ENCODE measurements at regions not wholly inside any gene's neighbourhood (a gene's known extent, or its start where the extent isn't known, plus 50 kb on each side); places are given as distances from the start of the nearest gene placed in this dataset.

GRCh38 chr4:163816494-163816893 lies 322.0 kb downstream of the TMA16 start:
- no peaks in the 10 kb centered on the region for H3K9me3 ChIP-seq
- H3K27me3 ChIP-seq (replicated peaks; ENCODE audit: insufficient read depth): no peaks in the 10 kb centered on the region
- TF ChIP-seq CTCF (IDR thresholded peaks at IDR 0.05): no peak
- no peak overlapping the region for H3K4me3 ChIP-seq
- DNase-seq (ENCODE audit: low spot score): no peak
- no peak overlapping the region for H3K27ac ChIP-seq
- no peaks in the 10 kb centered on the region for H3K4me1 ChIP-seq (ENCODE audit: control insufficient read depth in 1 of 2, low read depth in 2 of 2)
- no peaks in the 10 kb centered on the region for H3K36me3 ChIP-seq
- no peak for ATAC-seq (ENCODE audit: insufficient number of reproducible peaks, low FRiP score, low read depth)

- H3K4me3 ChIP-seq: no peak overlapping the region
- no peaks in the 10 kb centered on the region for H3K9me3 ChIP-seq
- DNase-seq (ENCODE audit: low spot score) (no peak), ATAC-seq (ENCODE audit: insufficient number of reproducible peaks, low FRiP score, low read depth) (no peak)
- no peak for TF ChIP-seq CTCF (IDR thresholded peaks at IDR 0.05)
- H3K4me1 ChIP-seq (ENCODE audit: control insufficient read depth in 1 of 2, low read depth in 2 of 2): no peaks in the 10 kb centered on the region
- no peak overlapping the region for H3K27ac ChIP-seq
- no peaks in the 10 kb centered on the region for H3K36me3 ChIP-seq
- no peaks in the 10 kb centered on the region for H3K27me3 ChIP-seq (replicated peaks; ENCODE audit: insufficient read depth)
Observed at GRCh38 chr4:163818673-163819072, 324.2 kb downstream of the TMA16 start.

- H3K4me3 ChIP-seq: no peak overlapping the region
- TF ChIP-seq CTCF (IDR thresholded peaks at IDR 0.05): no peak
- no peak for ATAC-seq (ENCODE audit: insufficient number of reproducible peaks, low FRiP score, low read depth)
- no peaks in the 10 kb centered on the region for H3K27me3 ChIP-seq (replicated peaks; ENCODE audit: insufficient read depth)
- no peaks in the 10 kb centered on the region for H3K9me3 ChIP-seq
- DNase-seq (ENCODE audit: low spot score): no peak
- no peaks in the 10 kb centered on the region for H3K36me3 ChIP-seq
- no peak overlapping the region for H3K27ac ChIP-seq
- no peaks in the 10 kb centered on the region for H3K4me1 ChIP-seq (ENCODE audit: control insufficient read depth in 1 of 2, low read depth in 2 of 2)
Observed at GRCh38 chr4:163833669-163834068, 339.2 kb downstream of the TMA16 start.

- no peak overlapping the region for H3K4me3 ChIP-seq
- H3K9me3 ChIP-seq: no peaks in the 10 kb centered on the region
- H3K36me3 ChIP-seq: no peaks in the 10 kb centered on the region
- ATAC-seq (ENCODE audit: insufficient number of reproducible peaks, low FRiP score, low read depth) (no peak), DNase-seq (ENCODE audit: low spot score) (no peak)
- no peak overlapping the region for H3K27ac ChIP-seq
- no peak for TF ChIP-seq CTCF (IDR thresholded peaks at IDR 0.05)
- H3K27me3 ChIP-seq (replicated peaks; ENCODE audit: insufficient read depth): no peaks in the 10 kb centered on the region
- H3K4me1 ChIP-seq (ENCODE audit: control insufficient read depth in 1 of 2, low read depth in 2 of 2): no peaks in the 10 kb centered on the region
Observed at GRCh38 chr4:163846008-163846407, 351.5 kb downstream of the TMA16 start.

- DNase-seq (ENCODE audit: low spot score) (no peak), ATAC-seq (ENCODE audit: insufficient number of reproducible peaks, low FRiP score, low read depth) (no peak)
- Histone ChIP-seq H3K27ac (no peak overlapping the region), H3K4me1 (ENCODE audit: control insufficient read depth in 1 of 2, low read depth in 2 of 2) (no peaks in the 10 kb centered on the region), H3K36me3 (no peaks in the 10 kb centered on the region), H3K4me3 (no peak overlapping the region), H3K9me3 (no peaks in the 10 kb centered on the region), H3K27me3 (replicated peaks; ENCODE audit: insufficient read depth) (no peaks in the 10 kb centered on the region)
- TF ChIP-seq CTCF (IDR thresholded peaks at IDR 0.05): no peak
Observed at GRCh38 chr4:163852246-163852645, 357.8 kb downstream of the TMA16 start.
